ENCODE measurements at regions not wholly inside any gene's neighbourhood (a gene's known extent, or its start where the extent isn't known, plus 50 kb on each side); places are given as distances from the start of the nearest gene placed in this dataset.

DNA sequence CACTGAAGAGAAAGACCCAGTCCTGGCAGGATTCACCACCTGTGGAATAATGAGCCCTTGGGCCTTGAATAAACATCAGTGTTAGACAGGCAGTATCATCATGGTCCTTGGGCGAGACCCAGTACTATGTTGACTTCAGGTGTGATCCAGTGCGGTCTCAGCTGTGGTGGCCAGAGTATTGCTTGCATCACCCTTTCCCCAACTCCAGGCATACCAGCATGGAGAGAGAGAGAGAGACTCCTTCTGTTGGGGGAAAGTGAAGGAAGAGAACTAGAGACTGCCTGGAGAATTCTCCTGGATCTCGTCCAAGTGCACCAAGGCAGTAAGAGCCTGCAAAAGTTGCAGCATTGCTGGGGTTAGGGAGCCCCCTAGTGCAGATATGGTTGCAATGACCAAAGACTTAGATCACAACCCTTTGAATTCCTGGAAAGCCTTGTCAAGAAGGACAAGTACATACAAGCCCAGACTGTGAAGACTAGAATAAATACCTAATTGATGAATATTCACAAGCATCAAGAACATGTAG lies 61.1 kb upstream of the VAMP7 start:
- TF ChIP-seq, protein P1, sequence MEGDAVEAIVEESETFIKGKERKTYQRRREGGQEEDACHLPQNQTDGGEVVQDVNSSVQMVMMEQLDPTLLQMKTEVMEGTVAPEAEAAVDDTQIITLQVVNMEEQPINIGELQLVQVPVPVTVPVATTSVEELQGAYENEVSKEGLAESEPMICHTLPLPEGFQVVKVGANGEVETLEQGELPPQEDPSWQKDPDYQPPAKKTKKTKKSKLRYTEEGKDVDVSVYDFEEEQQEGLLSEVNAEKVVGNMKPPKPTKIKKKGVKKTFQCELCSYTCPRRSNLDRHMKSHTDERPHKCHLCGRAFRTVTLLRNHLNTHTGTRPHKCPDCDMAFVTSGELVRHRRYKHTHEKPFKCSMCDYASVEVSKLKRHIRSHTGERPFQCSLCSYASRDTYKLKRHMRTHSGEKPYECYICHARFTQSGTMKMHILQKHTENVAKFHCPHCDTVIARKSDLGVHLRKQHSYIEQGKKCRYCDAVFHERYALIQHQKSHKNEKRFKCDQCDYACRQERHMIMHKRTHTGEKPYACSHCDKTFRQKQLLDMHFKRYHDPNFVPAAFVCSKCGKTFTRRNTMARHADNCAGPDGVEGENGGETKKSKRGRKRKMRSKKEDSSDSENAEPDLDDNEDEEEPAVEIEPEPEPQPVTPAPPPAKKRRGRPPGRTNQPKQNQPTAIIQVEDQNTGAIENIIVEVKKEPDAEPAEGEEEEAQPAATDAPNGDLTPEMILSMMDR (conservative IDR thresholded peaks at IDR 0.05; ENCODE audit: low read depth, low read length): peak; percentile 70
- TF ChIP-seq EZH2 (IDR thresholded peaks at IDR 0.05; ENCODE audit: borderline replicate concordance, low read depth, low read length, poor library complexity, severe bottlenecking): no peak

All from A673 (cell line).